ENCODE measurements at regions not wholly inside any gene's neighbourhood (a gene's known extent, or its start where the extent isn't known, plus 50 kb on each side); places are given as distances from the start of the nearest gene placed in this dataset.
A peak's percentile ranks its signal among the peaks of the same experiment; 100 is the strongest.

DNA sequence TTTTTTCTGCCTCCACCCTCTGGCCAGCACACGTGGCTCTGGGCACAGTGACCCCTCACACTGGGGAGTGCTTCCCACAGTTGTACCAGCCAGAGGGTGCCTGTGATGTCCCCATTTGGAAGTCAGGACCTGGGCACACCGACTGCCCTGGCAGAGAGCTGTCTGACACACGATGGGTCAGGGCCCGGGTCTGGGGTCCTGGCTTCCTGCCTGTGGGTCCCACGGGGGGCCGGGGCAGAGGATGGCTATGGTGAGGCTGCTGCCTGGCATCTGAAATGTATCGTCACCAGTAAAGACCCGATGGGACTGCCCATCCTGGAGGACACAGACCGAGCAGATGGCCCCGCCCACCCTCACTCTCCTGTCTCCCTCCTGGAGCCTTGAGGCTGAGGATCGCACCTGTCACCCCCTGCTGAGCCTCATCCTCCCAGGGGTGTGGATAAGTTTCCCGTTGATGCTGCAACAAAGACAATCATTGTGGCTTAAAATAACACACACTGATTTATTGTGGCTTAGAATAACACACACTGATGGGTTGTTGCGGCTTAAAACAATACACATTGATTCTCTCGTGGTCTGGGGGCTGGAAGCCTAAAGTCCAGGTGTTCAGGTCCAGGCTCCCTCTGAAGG is 88.8 kb upstream of the TTC34 start:
- no peak for DNase-seq

DNA sequence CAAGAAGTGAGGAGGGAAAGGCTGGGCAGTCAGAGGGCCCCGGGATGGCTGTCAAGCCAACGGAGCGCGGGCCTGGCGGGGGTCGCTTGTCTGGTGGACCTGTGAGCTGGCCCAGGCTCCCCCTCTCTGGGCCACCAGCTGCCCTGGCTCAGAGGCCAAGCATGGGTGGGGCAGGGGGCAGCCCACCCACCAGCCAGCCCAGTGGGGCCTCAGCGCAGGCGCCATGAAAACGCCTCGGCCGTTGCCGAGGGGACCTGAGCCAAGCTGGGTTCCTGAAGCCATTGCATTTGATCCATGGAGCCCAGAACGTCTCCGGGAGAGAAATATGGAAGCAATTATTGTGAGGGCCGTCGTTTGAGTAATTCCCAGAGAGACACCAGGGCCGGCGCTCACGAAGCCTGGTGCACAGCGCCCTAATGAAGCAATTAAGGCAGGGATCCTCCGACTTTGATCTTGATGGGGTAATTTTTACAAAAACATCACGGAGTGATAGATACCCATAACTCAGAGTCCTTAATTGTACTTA is 90.5 kb upstream of the TTC34 start:
- DNase-seq: no peak

DNA sequence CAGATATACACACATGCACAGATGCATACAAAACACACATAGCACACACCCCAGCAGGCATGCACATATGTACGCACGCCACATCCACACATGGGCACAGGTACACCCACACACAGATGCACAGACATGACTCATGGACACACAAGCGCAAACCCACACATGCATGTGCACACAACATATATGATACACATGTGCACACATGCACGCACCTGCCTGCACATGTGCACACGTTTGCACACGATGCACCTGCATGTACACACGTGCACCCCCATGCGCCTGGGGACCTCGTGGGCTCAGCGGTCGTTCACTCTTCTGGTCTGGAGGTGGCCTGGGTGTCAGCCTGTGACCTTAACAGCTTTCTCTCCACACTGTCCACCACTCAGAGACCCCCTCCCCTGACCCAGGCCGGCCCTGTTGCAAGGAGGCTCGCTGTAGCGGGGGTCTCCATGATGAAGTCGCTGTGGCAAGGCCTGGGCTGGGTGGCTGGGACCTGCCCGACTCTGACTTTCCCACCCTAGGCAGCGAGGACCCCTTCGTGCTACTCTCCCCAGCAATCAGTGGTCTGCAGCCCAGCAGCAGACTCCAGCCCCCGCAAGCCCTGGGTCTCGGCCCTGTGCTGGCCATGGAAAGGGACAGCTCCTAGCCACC is 92.1 kb upstream of the TTC34 start:
- no peak for DNase-seq

DNA sequence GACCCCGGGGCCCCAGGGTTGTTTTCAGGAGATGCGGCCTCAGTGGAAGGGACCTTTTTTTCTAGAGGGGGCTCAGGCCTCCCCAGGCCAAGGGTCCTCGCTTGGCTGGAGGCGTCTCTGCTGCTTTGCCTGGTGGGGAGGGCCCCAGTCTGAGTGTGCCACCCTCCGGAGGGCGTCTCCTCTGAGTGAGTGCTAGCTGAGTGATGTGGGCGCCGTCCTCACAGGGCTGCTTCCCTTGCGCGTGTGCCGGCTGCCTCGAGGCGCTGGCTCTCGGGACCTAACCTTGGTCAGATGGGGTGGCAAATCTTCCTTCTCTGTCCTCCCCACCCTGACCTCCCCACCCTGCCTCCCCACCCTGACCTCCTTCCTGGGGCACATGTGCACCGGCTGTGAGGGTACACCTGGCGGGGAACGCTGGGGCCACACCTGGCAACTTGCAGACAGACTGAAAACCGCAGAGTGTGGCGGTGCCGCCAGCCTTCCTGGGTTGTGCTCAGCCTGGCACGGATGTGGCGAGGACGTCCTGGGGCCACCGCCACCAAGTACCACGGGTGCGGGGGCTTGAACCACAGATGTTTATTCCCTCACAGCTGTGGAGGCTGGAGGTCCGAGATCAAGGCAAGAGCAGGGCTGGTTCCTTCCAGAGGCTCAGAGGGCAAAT is 93.0 kb upstream of the TTC34 start:
- DNase-seq: peak in 1 of 2 donors; percentile 3

DNA sequence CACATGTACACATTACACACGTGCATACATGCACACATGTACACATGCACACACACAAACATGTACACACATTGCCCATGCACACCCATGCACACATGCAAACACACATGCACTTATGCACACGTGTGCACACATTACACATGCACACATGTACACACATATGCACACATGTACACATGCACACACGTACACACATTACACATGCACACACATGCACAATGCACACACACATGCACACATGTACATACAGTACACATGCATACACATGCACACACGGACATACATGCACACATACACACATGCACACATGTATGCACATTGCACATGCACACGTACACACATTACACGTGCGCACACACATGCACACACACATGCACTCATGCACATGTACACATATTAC is 95.3 kb upstream of the TTC34 start:
- no peak for DNase-seq

DNA sequence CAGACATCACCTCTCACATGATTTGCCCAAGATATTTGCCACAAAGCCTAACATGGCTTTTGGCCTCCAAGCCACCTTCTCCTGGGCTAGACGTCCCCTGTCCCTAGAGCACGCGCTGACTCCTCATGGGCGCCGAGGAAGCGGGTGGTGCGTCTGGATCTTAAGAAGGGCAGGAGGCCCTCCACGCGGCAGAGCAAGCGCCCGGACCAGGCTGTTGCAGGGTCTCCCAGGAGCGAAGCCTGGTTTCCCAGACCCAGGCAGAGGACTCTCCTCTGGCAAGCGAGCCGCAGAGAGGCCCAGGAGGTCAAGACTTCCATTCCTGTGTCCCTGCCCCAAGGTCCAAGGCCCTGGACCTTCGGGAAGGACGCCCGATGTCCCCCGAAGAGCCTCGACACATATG is 101.7 kb upstream of the TTC34 start:
- no peak for DNase-seq

DNA sequence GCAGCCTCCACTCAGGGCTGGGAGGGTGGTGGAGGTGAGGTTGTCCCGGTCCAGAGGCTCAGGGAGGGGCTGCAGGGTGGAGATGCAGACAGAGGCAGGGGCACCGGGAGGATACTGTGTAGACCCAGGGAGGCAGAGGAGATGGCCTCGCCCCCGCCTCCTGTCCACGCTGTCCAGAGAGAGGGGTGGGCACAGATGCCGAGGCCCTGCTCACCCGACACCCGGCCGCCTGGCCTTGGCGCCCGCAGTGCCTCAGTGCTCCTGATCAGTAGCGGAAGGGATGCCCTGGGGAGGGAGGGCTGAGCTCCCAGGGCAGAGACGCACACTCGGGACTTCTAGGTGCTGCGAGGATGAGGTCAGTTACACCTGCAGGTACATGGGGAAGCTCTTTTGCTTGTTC is 102.7 kb upstream of the TTC34 start:
- DNase-seq: no peak

DNA sequence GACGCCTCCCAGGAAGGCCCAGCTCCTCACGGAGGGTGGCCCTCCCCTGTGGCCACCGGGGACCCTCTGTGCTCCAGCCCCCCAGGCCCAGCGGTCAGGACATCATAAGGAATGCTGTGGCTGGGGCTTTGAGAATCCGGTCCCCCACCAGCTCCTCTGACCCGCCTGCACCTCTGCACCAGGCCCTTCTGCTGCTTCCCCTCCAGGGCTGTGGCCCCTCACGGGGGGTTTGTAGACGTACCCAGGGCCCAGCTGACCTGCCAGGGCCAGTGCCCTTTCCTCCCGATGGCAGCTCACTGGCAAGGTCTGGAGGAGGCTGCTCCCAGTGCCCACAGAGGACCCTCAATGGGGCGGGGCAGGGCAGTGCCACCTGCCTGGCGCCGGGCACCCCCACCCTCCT is 103.9 kb upstream of the TTC34 start:
- no peak for DNase-seq

DNA sequence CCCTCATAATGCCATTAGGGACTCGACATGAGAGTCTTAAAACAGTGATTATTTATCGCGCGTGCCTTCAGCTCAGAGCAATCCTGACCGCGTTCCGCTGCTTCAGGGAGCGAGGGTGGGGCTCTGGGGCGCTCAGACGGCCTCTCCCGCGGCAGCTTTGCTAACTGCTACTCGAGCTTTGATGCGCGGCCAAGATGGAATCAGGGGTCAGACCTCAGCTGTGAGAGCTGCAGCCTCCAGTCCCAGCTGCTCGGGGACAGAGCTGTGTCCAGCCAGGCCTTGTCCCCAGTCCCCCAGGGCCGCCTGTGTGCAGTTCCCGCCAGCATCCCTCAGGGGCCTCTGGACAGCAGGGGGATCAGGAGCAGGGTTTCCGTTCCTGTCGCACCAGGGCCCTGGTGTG is 104.6 kb upstream of the TTC34 start:
- DNase-seq: no peak

DNA sequence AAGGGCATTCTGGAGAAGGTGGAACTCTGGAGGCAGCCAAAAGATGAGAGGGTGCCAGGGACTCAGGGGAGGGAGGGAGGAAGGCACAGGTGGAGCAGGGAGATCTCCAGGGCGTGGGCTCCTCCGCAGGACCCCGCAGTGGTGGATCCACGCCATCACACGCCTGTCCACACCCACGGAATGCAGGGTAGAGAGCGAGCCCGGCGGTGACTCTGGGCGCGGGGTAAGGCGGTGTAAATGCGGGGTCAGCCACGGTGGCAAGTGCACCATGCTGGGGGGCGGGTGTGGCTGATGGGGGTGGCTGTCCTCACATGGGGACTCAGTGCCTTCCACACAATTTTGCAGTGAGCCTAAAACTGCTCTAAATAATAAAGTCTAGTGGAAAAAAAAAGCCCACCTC is 105.1 kb upstream of the TTC34 start:
- no peak for DNase-seq

DNA sequence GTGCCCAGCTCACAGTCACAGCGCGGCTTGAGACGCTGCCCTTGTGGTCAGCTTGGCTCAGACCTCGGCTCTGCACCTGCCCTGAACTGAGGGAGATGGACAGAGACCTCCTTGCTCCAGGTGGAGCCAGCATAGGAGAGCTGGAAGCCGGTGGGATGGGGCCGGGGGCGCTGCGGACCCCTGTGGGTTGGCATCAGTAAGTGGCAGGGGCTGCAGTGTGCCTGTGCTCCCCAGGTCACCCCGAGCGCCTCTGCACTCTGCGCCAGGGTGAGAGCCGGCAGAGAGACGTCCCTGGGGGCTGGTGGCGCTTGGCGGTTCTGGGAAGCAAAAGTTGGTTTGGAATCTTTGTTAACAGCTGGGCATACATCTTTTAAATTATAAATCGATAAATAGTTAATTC is 105.6 kb upstream of the TTC34 start:
- DNase-seq: no peak

DNA sequence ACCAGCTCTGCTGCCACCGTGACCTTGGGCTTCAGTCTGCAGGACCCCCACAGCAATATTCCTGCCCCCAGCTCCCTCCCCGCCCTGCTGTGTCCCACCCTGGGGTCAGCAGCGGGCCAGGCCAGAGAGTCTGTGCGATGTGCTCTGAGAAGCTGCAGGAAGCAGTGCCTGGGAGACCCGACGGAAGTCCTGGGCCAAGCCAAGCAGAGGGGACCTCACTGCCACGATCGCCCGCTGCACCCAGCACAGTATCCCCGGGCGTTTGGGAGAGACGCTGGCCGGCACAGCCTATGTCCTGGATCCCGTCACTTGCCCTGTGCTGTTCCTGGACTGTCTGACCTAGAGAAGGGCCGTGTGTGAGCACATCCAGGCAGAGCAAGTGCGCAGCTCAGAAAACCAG is 106.6 kb upstream of the TTC34 start:
- no peak for DNase-seq

DNA sequence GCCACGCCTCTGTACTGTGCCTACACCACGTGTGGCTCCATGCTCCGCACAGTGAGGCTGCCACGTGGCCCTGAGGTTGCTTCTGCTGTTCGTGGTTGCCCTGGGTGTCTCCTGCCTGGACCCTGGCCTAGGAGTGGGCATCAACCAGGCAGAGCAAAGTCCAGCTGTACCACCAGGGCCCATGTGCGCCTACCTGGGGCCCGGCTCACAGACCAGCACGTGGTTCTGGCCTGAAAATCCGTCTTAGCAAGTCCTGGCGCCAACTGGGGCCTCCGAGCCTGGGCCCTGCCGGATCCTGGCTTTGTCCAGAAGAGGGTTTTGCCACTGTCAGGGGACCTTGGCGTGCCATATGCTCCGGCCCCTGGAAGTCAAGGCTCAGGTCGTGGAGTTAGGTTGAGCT is 107.1 kb upstream of the TTC34 start:
- DNase-seq: no peak

DNA sequence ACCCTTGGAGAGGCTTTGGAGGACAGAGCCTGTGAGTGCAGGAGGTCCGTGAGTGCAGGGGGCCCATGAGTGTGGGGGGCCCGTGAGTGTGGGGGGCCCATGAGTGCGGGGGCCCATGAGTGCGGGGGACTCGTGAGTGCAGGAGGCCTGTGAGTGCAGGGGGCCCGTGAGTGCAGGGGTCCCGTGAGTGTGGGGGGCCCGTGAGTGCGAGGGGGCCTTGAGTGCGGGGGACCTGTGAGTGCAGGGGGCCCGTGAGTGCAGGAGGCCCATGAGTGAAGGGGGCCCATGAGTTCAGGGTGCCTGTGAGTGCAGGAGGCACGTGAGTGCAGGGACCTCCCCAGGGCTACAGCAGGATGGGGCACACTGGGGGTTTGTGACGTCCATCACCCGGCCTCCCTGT is 108.3 kb upstream of the TTC34 start:
- DNase-seq: no peak

DNA sequence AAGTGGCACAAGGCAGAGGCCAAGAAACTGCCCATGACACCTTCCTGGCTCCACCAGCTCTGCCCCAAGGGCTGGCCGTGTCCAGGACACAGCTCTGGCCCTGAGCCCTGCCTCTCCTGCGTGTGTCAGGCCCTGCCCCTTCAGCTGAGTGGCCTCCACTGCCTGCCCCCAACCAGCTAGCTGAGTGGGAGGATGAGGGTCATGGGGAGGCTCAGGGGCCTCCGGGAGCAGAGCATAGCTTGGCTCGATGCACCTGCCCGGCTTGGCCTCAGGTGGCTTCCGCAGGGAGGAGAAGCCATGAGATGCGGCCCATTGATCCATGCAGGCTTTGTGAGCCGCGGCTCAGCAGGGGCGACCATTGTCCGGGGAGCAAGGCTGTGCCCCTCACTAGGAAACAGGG is 108.7 kb upstream of the TTC34 start:
- DNase-seq: no peak

DNA sequence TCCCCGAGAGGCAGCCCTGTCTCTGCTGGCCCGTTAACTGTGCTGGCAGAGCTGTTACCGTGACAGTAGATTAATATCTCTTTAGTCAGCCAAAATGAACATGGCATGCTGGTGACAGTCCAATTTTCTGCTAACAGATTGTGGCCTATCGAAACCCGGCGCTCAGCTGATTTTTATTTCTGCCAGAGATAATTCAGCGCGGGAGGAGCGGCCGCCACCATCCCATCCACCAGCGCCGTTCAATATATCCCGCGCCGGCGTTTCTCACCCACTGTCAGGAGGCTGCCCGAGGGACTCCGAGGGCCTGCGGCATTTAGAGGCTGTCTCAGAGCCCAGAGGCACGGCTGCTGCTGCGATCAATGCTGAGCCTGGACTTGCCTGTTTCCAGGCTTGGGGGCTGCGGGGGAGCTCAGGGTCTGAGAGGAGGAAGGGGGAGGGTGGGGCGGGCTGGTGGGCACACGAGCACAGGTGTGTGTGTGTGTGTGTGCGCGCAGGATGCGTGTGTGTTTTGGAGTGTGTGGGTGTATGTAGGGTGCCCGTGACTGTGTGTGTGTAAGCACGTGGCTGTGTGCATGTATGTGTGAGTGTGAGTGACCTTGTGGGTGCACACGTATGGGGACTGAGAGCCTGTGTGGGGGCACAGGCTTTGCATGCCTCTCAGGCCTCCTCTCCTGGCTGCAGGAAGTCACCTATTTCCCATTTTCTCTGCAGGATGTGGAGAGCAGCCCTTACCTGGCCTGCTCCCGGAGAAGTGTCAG is 109.7 kb upstream of the ACTRT2 start:
- DNase-seq: no peak

DNA sequence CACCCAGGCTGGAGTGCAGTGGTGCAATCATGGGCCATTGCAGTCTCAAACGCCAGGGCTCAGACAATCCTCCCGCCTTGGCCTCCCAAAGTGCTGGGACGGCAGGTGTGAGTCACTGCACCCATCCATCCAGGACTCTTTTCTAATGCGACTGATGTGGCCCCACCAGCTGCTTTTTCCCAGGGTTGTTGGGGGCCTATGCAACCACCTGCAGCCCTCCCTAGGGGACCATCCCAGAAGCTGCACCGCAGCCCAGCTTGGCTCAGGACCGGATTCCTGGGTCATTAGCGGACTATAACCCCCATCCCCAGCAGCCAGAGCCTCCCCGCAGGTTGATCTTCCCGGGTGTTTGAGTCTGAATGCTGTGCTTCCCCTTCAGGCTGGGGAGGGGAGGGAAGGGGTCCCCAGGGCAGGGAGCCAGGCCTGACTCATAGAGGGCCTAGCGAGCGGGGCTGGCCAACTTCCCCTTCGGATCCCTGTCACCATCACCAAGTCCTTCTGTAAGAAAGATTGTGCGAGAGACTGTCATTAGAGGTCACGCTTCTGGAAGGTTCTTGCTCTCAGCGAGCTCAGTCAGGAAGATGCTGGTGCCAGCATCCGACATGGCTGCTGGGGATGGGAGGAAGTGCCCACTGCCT is 108.7 kb upstream of the ACTRT2 start:
- DNase-seq: no peak

DNA sequence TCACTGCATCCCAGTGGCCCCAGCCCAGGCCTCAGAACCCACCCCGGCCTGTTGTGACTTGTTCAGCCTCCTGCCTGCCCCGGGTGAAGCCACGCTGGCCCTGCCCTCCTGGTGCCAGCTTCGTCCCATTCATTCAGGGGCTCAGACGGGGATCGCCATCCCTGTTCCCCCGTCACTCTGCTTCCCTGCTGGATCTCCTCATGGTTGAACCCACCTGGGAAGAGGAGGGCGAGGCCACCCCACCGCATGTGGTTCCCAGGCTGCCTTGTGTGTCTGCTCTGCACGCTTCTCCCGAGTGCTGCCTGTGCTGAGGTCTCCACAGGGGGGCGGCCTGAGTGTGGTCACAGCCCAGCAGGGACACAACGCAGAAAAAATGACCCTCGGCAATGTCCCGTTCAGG is 108.2 kb upstream of the ACTRT2 start:
- DNase-seq: no peak

DNA sequence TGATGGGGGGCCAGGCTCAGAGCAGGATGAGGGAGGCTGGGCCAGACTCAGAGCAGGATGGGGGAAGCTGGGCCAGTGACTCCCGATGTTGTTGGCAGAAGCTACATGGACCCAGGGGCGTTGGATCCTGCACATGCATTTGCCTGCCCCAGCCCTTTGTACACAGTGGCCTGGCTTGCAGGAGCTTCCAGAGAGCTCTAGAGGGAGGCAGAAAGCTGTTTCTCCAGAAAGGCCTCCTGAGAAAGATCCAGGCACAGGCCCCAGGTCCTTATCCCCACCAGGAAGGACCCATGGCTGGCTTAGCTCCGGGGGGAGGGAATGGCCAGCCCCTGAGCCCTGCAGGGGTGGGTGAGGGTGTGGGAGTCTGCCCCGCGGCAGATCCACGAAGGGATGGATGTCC is 106.6 kb upstream of the ACTRT2 start:
- DNase-seq: no peak

DNA sequence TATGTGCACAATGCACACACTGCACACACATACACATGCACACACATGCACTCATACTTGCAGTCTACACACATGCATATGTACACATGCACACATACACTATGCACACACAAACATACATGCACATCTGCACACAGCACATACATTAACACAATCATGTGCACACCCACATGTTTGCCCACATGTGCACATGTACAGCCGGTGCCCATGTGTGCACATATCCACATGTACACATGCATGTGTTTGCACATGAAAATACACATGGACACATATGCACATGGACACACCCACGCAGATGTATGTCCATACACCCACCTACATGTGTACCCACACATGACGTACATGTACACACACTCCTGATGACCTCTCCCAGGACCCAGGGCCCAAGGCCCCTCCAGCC is 105.1 kb upstream of the ACTRT2 start:
- DNase-seq: no peak

DNA sequence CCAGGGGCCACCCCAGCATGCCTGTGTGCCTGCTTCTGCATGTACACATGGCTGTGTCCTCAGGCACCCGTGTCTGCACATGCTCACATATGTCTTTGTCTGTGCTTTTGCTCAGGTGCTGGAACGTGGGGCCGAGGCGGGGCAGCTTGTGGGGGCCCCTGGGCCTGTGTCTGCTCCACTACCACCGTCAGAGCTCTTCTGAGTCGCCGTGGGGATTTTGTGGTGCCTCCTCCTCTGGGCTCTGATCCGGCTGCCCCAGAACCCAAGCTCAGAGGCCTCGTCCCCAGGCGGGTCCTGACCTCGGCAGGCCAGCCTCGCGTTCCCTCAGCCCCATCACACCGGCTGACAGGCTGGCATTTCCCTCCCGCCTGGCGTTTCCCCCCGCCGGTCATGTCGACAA is 104.6 kb upstream of the ACTRT2 start:
- no peak for DNase-seq

DNA sequence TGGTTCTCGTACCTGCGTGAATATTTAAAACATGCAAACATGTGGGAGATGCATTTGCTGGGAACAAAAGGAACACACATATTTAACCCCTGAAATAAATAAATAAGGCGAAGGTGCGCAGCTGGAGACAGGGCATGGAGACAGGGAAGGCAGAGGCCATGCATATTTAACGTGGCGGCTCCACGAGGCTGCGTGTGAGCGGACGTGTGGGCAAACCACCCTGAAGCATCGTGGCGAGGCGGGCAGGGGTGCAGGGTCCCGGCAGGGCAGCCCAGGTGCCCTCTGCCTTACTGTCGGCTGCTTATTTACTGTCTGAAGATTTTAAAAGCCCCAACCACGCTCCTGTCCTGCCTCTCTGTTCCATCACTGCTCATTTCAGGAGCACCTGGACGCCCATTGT is 104.0 kb upstream of the ACTRT2 start:
- no peak for DNase-seq

DNA sequence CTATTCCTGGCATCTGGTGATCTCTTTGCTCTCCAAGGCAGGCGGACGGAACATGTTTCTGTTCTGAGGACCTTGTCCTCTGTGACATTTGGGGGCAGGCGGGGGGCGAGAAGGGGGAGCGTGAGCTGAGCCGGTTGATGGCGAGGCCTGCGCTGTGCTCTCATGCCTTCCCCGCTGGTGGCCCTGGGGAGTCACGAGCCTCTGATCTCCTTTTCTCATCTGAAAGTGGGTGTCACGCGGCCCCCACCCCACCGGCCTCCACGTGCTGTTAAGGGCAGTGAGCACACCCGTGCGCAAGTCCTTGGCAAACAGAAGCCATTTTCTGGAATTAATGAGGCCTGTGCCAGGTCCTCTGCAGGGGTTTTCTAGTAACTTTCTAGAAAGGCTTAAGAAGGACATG is 102.8 kb upstream of the ACTRT2 start:
- DNase-seq: no peak
